ENCODE measurements at regions not wholly inside any gene's neighbourhood (a gene's known extent, or its start where the extent isn't known, plus 50 kb on each side); places are given as distances from the start of the nearest gene placed in this dataset.

GRCh38 chr2:64704161-64704560 lies 50.4 kb upstream of the SERTAD2 start:
- intact Hi-C loops (cut with DNase I), result no loop called here
- TF ChIP-seq CTCF (IDR thresholded peaks at IDR 0.05), result no peak
- TF ChIP-seq POLR2A (IDR thresholded peaks at IDR 0.05), result no peak
- ATAC-seq, result no peak

GRCh38 chr2:64704996-64705395 lies 51.3 kb upstream of the SERTAD2 start:
- 95 to 99% (median 97%) methylated on average over 1 of the region's 1 CpG for WGBS, 4 donors
- Histone ChIP-seq H3K4me1 (peaks cover 0 to under 1% (median 0%) of the 10 kb centered on the region in 12 donors), H3K27ac (no peak overlapping the region), H3K27me3 (no peaks in the 10 kb centered on the region), H3K36me3 (no peaks in the 10 kb centered on the region), H3K9me3 (peaks cover 0 to 6% (median 0%) of the 10 kb centered on the region in 12 donors), H3K4me3 (no peak overlapping the region)
- TF ChIP-seq POLR2A (IDR thresholded peaks at IDR 0.05) (no peak), CTCF (IDR thresholded peaks at IDR 0.05) (no peak)
- intact Hi-C loops (cut with DNase I), result no loop called here
- ATAC-seq (no peak), DNase-seq (no peak)

More at GRCh38 chr2:64704161-64704560, 50.4 kb upstream of the SERTAD2 start:
- Histone ChIP-seq H3K27ac (no peak overlapping the region), H3K4me3 (no peak overlapping the region), H3K4me1 (peaks cover 0 to 9% (median 0%) of the 10 kb centered on the region in 12 donors), H3K27me3 (no peaks in the 10 kb centered on the region), H3K9me3 (peaks cover 0 to 6% (median 0%) of the 10 kb centered on the region in 12 donors), H3K36me3 (no peaks in the 10 kb centered on the region)
- DNase-seq, result no peak
- WGBS, 4 donors, result 93 to 96% (median 94%) methylated on average over 4 of the region's 4 CpGs

GRCh38 chr2:64707276-64707675 lies 53.6 kb upstream of the SERTAD2 start:
- Histone ChIP-seq H3K36me3 (no peaks in the 10 kb centered on the region), H3K4me1 (peaks cover 0 to 8% (median 0%) of the 10 kb centered on the region in 12 donors), H3K27me3 (no peaks in the 10 kb centered on the region), H3K4me3 (no peak overlapping the region), H3K9me3 (peaks cover 0 to 6% (median 0%) of the 10 kb centered on the region in 12 donors), H3K27ac (no peak overlapping the region)
- DNase-seq (no peak), ATAC-seq (no peak)
- intact Hi-C loops (cut with DNase I), result no loop called here
- 95 to 96% (median 96%) methylated on average over 2 of the region's 2 CpGs for WGBS, 4 donors
- TF ChIP-seq CTCF (IDR thresholded peaks at IDR 0.05), result no peak
- TF ChIP-seq POLR2A (IDR thresholded peaks at IDR 0.05), result no peak

- no peak for DNase-seq
- no peaks in the 10 kb centered on the region for H3K36me3 ChIP-seq
- H3K4me1 ChIP-seq, result peaks cover 0 to 8% (median 0%) of the 10 kb centered on the region in 12 donors
- no peaks in the 10 kb centered on the region for H3K27me3 ChIP-seq
- no peak overlapping the region for H3K4me3 ChIP-seq
- intact Hi-C loops (cut with DNase I), result no loop called here
- ATAC-seq, result no peak
- peaks cover 0 to 6% (median 0%) of the 10 kb centered on the region in 12 donors for H3K9me3 ChIP-seq
- TF ChIP-seq POLR2A (IDR thresholded peaks at IDR 0.05) (no peak), CTCF (IDR thresholded peaks at IDR 0.05) (no peak)
- H3K27ac ChIP-seq, result no peak overlapping the region
- 70 to 82% (median 74%) methylated on average over 3 of the region's 3 CpGs for WGBS, 4 donors
These were observed 55.1 kb upstream of the SERTAD2 start for GRCh38 chr2:64708829-64709228.
